Liver (tissue), 8 donors: ENCODE measurements at regions not wholly inside any gene's neighbourhood (a gene's known extent, or its start where the extent isn't known, plus 50 kb on each side); places are given as distances from the start of the nearest gene placed in this dataset.

ENCODE experiments used
- DNase-seq: peaks from one replicate; pipeline ENCODE4 v3.0.0-alpha.2; 2017; ENCODE audit warnings: low spot score
- H3K27ac ChIP-seq, 2 donors: one replicate each; pipeline ENCODE4 v1.7.0; 2013; ENCODE audit warnings: inconsistent platforms in 2 of 2, low read length in 2 of 2, control low read depth in 1 of 2, low read depth in 1 of 2, mild to moderate bottlenecking in 1 of 2
- H3K27me3 ChIP-seq, 4 donors: one replicate each; pipeline versions ENCODE4 v1.6.1 to v1.7.0; 2013; ENCODE audit warnings: low read length in 3 of 4, inconsistent platforms in 1 of 4, mild to moderate bottlenecking in 1 of 4, moderate library complexity in 1 of 4; ENCODE audit not compliant: control insufficient read depth in 4 of 4, insufficient read depth in 4 of 4
- H3K36me3 ChIP-seq, 4 donors: one replicate each; pipeline versions ENCODE4 v1.6.1 to v1.7.0; 2013; ENCODE audit warnings: low read length in 3 of 4, mild to moderate bottlenecking in 3 of 4, low read depth in 1 of 4, moderate library complexity in 1 of 4; ENCODE audit not compliant: control insufficient read depth in 4 of 4, insufficient read depth in 3 of 4
- H3K4me1 ChIP-seq, 4 donors: one replicate each; pipeline versions ENCODE4 v1.6.1 to v1.7.0; 2013; ENCODE audit warnings: low read length in 3 of 4, mild to moderate bottlenecking in 3 of 4, moderate library complexity in 1 of 4; ENCODE audit not compliant: control insufficient read depth in 4 of 4, insufficient read depth in 4 of 4
- H3K4me3 ChIP-seq, 3 donors: one replicate each; pipeline versions ENCODE4 v1.6.1 to v1.7.0; 2013; ENCODE audit warnings: low read length in 3 of 3, control low read depth in 1 of 3, low read depth in 1 of 3, mild to moderate bottlenecking in 1 of 3
- H3K9ac ChIP-seq, 2 donors: one replicate each; pipeline ENCODE4 v1.7.0; 2013; ENCODE audit warnings: low read length in 2 of 2, mild to moderate bottlenecking in 2 of 2, moderate library complexity in 2 of 2, control low read depth in 1 of 2, low read depth in 1 of 2
- H3K9me3 ChIP-seq, 4 donors: one replicate each; pipeline versions ENCODE4 v1.6.1 to v1.7.0; 2013; ENCODE audit warnings: low read length in 3 of 4; ENCODE audit not compliant: control insufficient read depth in 4 of 4
- EGR1 ChIP-seq, 2 donors: IDR thresholded peaks; 2 replicates each; pipeline ENCODE4 v1.6.1; 2016 to 2018; ENCODE audit warnings: antibody characterized with exemption in 2 of 2, low read depth in 2 of 2
- FOXA1 ChIP-seq: IDR thresholded peaks from 2 replicates; pipeline ENCODE4 v1.6.1; 2016; ENCODE audit warnings: antibody characterized with exemption
- FOXA2 ChIP-seq: IDR thresholded peaks from 2 replicates; pipeline ENCODE4 v1.6.1; 2016; ENCODE audit warnings: antibody characterized with exemption
- GABPA ChIP-seq, 2 donors: IDR thresholded peaks in 1 of 2; conservative IDR thresholded peaks in 1 of 2; 2 replicates each; pipeline ENCODE4 v1.6.1; 2016; ENCODE audit warnings: antibody characterized with exemption in 2 of 2, mild to moderate bottlenecking in 1 of 2, moderate library complexity in 1 of 2
- HNF4G ChIP-seq: IDR thresholded peaks from 2 replicates; pipeline ENCODE4 v1.6.1; 2016; ENCODE audit warnings: antibody characterized with exemption
- JUND ChIP-seq, 2 donors: IDR thresholded peaks; 2 replicates each; pipeline ENCODE4 v1.6.1; 2016; ENCODE audit warnings: antibody characterized with exemption in 2 of 2
- NR2F2 ChIP-seq: IDR thresholded peaks from 2 replicates; pipeline ENCODE4 v1.6.1; 2016; ENCODE audit warnings: antibody characterized with exemption
- RAD21 ChIP-seq, 2 donors: IDR thresholded peaks; 2 replicates each; pipeline ENCODE4 v1.6.1; 2016; ENCODE audit warnings: antibody characterized with exemption in 2 of 2, mild to moderate bottlenecking in 2 of 2
- RXRA ChIP-seq, 2 donors: IDR thresholded peaks; 2 replicates each; pipeline ENCODE4 v1.6.1; 2017 to 2018; ENCODE audit warnings: antibody characterized with exemption in 2 of 2, mild to moderate bottlenecking in 1 of 2
- SP1 ChIP-seq: IDR thresholded peaks from 2 replicates; pipeline ENCODE4 v1.6.1; 2018; ENCODE audit warnings: antibody characterized with exemption, mild to moderate bottlenecking
- TAF1 ChIP-seq: conservative IDR thresholded peaks from 2 replicates; pipeline ENCODE4 v1.6.1; 2016; ENCODE audit warnings: antibody characterized with exemption, mild to moderate bottlenecking
- YY1 ChIP-seq: IDR thresholded peaks from 2 replicates; pipeline ENCODE4 v1.6.1; 2016; ENCODE audit warnings: antibody characterized with exemption, mild to moderate bottlenecking
- WGBS: extraction: QIAGEN DNeasy Blood & Tissue Kit; methylation state at CpG from one replicate; pipeline ENCODE4 v1.1.7; 2013; 5-methylcytosine and 5-hydroxymethylcytosine counted together
- TF ChIP-seq, protein P1 (sequence below): IDR thresholded peaks from 2 replicates; pipeline ENCODE4 v1.6.1; 2016; ENCODE audit warnings: antibody characterized with exemption
- TF ChIP-seq, protein P2 (sequence below): fragments of 150-350 bp; IDR thresholded peaks from 2 replicates; pipeline ENCODE4 v1.5.1; 2017; ENCODE audit warnings: improper control_type of control experiment, low read depth, low read length; ENCODE audit not compliant: missing input control
- TF ChIP-seq, protein P3 (sequence below): IDR thresholded peaks from 2 replicates; pipeline ENCODE4 v1.6.1; 2016; ENCODE audit warnings: antibody characterized with exemption, mild to moderate bottlenecking
- TF ChIP-seq, protein P4 (sequence below): IDR thresholded peaks from 2 replicates; pipeline ENCODE4 v1.6.1; 2016; ENCODE audit warnings: antibody characterized with exemption
- donor health status: healthy.
- donor health status: healthy.
- donor health status: healthy.
- donor health status: healthy.
- donor health status: healthy.

DNA sequence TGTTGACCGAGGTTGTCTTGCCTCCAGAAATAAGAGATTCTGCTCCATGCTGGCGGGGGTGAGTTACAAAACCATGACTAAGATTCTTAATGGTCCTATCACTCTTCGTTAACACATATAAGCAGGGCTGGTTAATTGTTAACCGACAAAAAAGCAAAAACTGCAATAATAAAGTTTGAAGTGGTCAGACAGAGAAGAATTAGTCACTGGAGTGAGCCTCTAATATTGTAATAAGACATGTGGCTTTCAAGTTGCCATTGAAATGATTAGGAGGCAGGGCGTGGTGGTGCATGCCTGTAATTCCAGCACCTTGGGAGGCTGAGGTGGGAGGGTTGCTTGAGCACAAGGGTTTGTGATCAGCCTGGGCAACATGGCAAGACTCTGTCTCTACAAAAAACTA, 78.4 kb upstream of the NR2F2 start:
- no peak for DNase-seq
- no peak overlapping the region for H3K9ac ChIP-seq
- no peaks in the 10 kb centered on the region for H3K27me3 ChIP-seq
- H3K27ac ChIP-seq: no peak overlapping the region
- TF ChIP-seq, protein P1, sequence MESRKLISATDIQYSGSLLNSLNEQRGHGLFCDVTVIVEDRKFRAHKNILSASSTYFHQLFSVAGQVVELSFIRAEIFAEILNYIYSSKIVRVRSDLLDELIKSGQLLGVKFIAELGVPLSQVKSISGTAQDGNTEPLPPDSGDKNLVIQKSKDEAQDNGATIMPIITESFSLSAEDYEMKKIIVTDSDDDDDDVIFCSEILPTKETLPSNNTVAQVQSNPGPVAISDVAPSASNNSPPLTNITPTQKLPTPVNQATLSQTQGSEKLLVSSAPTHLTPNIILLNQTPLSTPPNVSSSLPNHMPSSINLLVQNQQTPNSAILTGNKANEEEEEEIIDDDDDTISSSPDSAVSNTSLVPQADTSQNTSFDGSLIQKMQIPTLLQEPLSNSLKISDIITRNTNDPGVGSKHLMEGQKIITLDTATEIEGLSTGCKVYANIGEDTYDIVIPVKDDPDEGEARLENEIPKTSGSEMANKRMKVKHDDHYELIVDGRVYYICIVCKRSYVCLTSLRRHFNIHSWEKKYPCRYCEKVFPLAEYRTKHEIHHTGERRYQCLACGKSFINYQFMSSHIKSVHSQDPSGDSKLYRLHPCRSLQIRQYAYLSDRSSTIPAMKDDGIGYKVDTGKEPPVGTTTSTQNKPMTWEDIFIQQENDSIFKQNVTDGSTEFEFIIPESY: no peak
- no peak for TF ChIP-seq SP1
- H3K4me3 ChIP-seq: no peak overlapping the region
- H3K9me3 ChIP-seq: no peaks in the 10 kb centered on the region
- no peaks in the 10 kb centered on the region for H3K36me3 ChIP-seq
- peaks cover 0 to 5% (median 1%) of the 10 kb centered on the region in 4 donors for H3K4me1 ChIP-seq
- 92% methylated on average over 5 of the region's 5 CpGs for WGBS

DNA sequence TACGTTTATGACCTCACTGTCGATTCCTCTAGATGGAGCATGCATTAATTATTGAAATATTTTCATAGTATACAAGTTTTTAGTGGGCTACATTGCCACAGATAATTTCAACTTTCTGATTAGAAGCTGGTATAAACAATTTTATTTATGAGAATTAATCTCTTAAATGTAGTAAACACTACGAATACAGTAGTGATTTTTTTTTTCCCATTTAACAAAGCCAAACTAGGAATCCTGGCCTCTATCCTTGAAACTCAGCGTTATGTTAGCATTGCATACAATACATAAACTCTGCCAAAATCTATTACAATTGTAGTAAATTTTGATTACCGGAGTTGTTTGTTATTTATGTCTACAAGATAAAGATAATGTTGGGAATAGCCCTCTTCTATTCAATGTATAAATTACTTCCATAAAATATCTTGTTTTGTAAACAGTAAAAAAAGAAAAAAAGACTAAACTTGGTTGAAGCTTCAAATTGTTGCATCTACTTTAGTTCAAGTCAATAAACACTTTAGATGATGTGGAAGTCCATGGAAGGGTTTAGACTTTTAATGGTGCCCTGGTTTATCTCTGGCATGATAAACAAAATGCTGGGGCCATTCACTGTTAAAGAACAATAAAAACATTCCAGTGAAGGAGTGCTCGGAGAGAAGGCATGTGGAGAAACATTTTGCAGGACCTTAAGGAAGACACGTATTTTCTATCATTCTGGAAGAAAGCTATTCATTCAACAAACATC, 77.3 kb upstream of the NR2F2 start:
- Histone ChIP-seq H3K4me3 (no peak overlapping the region), H3K4me1 (peaks cover 0 to 5% (median 1%) of the 10 kb centered on the region in 4 donors), H3K27ac (no peak overlapping the region), H3K36me3 (no peaks in the 10 kb centered on the region), H3K9ac (no peak overlapping the region), H3K9me3 (no peaks in the 10 kb centered on the region), H3K27me3 (no peaks in the 10 kb centered on the region)
- 78% methylated on average over 7 of the region's 7 CpGs for WGBS
- TF ChIP-seq FOXA1 (no peak), EGR1 (IDR thresholded peaks at IDR 0.05; ENCODE audit: low read depth in 2 of 2) (no peak), GABPA (IDR thresholded peaks at IDR 0.05 in 1 of 2, conservative IDR thresholded peaks at IDR 0.05 in 1 of 2) (no peak), NR2F2 (no peak), JUND (IDR thresholded peaks at IDR 0.05) (no peak), HNF4G (no peak), RXRA (IDR thresholded peaks at IDR 0.05) (no peak), SP1 (no peak), RAD21 (IDR thresholded peaks at IDR 0.05) (no peak), YY1 (no peak), TAF1 (no peak), FOXA2 (no peak)
- TF ChIP-seq, protein P2, sequence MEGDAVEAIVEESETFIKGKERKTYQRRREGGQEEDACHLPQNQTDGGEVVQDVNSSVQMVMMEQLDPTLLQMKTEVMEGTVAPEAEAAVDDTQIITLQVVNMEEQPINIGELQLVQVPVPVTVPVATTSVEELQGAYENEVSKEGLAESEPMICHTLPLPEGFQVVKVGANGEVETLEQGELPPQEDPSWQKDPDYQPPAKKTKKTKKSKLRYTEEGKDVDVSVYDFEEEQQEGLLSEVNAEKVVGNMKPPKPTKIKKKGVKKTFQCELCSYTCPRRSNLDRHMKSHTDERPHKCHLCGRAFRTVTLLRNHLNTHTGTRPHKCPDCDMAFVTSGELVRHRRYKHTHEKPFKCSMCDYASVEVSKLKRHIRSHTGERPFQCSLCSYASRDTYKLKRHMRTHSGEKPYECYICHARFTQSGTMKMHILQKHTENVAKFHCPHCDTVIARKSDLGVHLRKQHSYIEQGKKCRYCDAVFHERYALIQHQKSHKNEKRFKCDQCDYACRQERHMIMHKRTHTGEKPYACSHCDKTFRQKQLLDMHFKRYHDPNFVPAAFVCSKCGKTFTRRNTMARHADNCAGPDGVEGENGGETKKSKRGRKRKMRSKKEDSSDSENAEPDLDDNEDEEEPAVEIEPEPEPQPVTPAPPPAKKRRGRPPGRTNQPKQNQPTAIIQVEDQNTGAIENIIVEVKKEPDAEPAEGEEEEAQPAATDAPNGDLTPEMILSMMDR: no peak
- TF ChIP-seq, protein P3, sequence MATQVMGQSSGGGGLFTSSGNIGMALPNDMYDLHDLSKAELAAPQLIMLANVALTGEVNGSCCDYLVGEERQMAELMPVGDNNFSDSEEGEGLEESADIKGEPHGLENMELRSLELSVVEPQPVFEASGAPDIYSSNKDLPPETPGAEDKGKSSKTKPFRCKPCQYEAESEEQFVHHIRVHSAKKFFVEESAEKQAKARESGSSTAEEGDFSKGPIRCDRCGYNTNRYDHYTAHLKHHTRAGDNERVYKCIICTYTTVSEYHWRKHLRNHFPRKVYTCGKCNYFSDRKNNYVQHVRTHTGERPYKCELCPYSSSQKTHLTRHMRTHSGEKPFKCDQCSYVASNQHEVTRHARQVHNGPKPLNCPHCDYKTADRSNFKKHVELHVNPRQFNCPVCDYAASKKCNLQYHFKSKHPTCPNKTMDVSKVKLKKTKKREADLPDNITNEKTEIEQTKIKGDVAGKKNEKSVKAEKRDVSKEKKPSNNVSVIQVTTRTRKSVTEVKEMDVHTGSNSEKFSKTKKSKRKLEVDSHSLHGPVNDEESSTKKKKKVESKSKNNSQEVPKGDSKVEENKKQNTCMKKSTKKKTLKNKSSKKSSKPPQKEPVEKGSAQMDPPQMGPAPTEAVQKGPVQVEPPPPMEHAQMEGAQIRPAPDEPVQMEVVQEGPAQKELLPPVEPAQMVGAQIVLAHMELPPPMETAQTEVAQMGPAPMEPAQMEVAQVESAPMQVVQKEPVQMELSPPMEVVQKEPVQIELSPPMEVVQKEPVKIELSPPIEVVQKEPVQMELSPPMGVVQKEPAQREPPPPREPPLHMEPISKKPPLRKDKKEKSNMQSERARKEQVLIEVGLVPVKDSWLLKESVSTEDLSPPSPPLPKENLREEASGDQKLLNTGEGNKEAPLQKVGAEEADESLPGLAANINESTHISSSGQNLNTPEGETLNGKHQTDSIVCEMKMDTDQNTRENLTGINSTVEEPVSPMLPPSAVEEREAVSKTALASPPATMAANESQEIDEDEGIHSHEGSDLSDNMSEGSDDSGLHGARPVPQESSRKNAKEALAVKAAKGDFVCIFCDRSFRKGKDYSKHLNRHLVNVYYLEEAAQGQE: no peak
- TF ChIP-seq, protein P4, sequence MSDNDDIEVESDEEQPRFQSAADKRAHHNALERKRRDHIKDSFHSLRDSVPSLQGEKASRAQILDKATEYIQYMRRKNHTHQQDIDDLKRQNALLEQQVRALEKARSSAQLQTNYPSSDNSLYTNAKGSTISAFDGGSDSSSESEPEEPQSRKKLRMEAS: no peak
- TF ChIP-seq, protein P1: no peak
- DNase-seq: no peak
